GM23338 (cell line): ENCODE measurements at regions not wholly inside any gene's neighbourhood (a gene's known extent, or its start where the extent isn't known, plus 50 kb on each side); places are given as distances from the start of the nearest gene placed in this dataset.

Experiments
- ATAC-seq: fragments of 200-7000 bp; cut with Tn5 transposase; 3 replicates; pipeline ENCODE4 v1.9.1; 2020
- DNase-seq: peaks from one replicate; pipeline ENCODE4 v3.0.0-alpha.2; 2015; ENCODE audit warnings: low spot score
- H2AFZ ChIP-seq: fragments of 200-600 bp; sonication (generic); 2 replicates; pipeline ENCODE4 v1.8.0; 2016; ENCODE audit warnings: antibody characterized with exemption, mild to moderate bottlenecking, moderate library complexity
- H3F3A ChIP-seq: fragments of 200-600 bp; sonication (generic); replicated peaks from 2 replicates; pipeline ENCODE4 v1.8.0; 2017; ENCODE audit warnings: antibody characterized with exemption, mixed run types, low read depth
- H3K27ac ChIP-seq: fragments of 200-600 bp; sonication (generic); 2 replicates; pipeline ENCODE4 v1.6.1; 2016; ENCODE audit warnings: low read depth
- H3K27me3 ChIP-seq: fragments of 200-600 bp; sonication (generic); 2 replicates; pipeline ENCODE4 v1.8.0; 2016; ENCODE audit warnings: mild to moderate bottlenecking, mixed run types, moderate library complexity; ENCODE audit not compliant: insufficient read depth
- H3K36me3 ChIP-seq: fragments of 200-600 bp; sonication (generic); 2 replicates; pipeline ENCODE4 v1.8.0; 2016; ENCODE audit warnings: mild to moderate bottlenecking; ENCODE audit not compliant: insufficient read depth
- H3K4me1 ChIP-seq: fragments of 200-600 bp; sonication (generic); 2 replicates; pipeline ENCODE4 v1.8.0; 2016; ENCODE audit warnings: mild to moderate bottlenecking, moderate library complexity; ENCODE audit not compliant: insufficient read depth
- H3K4me2 ChIP-seq: fragments of 200-600 bp; sonication (generic); 2 replicates; pipeline ENCODE4 v1.7.1; 2017; ENCODE audit warnings: mixed run types
- H3K4me3 ChIP-seq: fragments of 200-600 bp; sonication (generic); 2 replicates; pipeline ENCODE4 v1.6.1; 2016; ENCODE audit warnings: mixed run types
- H3K79me2 ChIP-seq: fragments of 200-600 bp; sonication (generic); replicated peaks from 2 replicates; pipeline ENCODE4 v1.8.0; 2017; ENCODE audit warnings: mild to moderate bottlenecking; ENCODE audit not compliant: insufficient read depth
- H3K9me2 ChIP-seq: fragments of 200-600 bp; sonication (generic); 2 replicates; pipeline ENCODE4 v1.8.0; 2017; ENCODE audit not compliant: insufficient read depth
- H4K20me1 ChIP-seq: fragments of 200-600 bp; sonication (generic); replicated peaks from 2 replicates; pipeline ENCODE4 v1.8.0; 2017; ENCODE audit warnings: mild to moderate bottlenecking; ENCODE audit not compliant: insufficient read depth
- H3K27ac Mint-ChIP-seq: 2 replicates; pipeline ENCODE4 v1.8.0; 2020; ENCODE audit warnings: inconsistent platforms, mild to moderate bottlenecking, moderate library complexity, mixed read lengths
- H3K27me3 Mint-ChIP-seq: 3 replicates; pipeline ENCODE4 v1.8.0; 2022; ENCODE audit warnings: low read depth, mild to moderate bottlenecking, moderate library complexity, mixed read lengths, inconsistent platforms; ENCODE audit not compliant: insufficient read depth, poor library complexity
- H3K36me3 Mint-ChIP-seq: 3 replicates; pipeline ENCODE4 v1.8.0; 2021; ENCODE audit warnings: low read depth, mild to moderate bottlenecking, inconsistent platforms, moderate library complexity, mixed read lengths
- H3K4me1 Mint-ChIP-seq: 3 replicates; pipeline ENCODE4 v1.8.0; 2020; ENCODE audit warnings: mild to moderate bottlenecking, inconsistent platforms, mixed read lengths
- H3K4me3 Mint-ChIP-seq: 3 replicates; pipeline ENCODE4 v1.8.0; 2021; ENCODE audit warnings: moderate library complexity, mild to moderate bottlenecking, inconsistent platforms, mixed read lengths
- H3K9me3 Mint-ChIP-seq: 3 replicates; pipeline ENCODE4 v1.8.0; 2020; ENCODE audit warnings: moderate library complexity, mild to moderate bottlenecking, inconsistent platforms, mixed read lengths
- CREB1 ChIP-seq: fragments of 250-450 bp; sonication (Bioruptor Pico); IDR thresholded peaks from 2 replicates; pipeline ENCODE4 v1.5.0; 2020; ENCODE audit warnings: low read depth, mild to moderate bottlenecking, moderate library complexity
- CTCF ChIP-seq, 2 experiments: fragments of 200-600 bp in 1 of 2; sonication (generic) in 1 of 2; conservative IDR thresholded peaks; 2 replicates each; pipeline versions ENCODE4 v1.5.1 to v1.6.1; 2016 to 2017; ENCODE audit warnings: antibody characterized with exemption in 2 of 2, low read depth in 2 of 2, mild to moderate bottlenecking in 2 of 2, moderate library complexity in 1 of 2
- ETS1 ChIP-seq: IDR thresholded peaks from 2 replicates; pipeline ENCODE4 v1.6.1; 2016; ENCODE audit warnings: antibody characterized with exemption
- EZH2 ChIP-seq: fragments of 200-600 bp; sonication (generic); IDR thresholded peaks from one replicate; pipeline ENCODE4 v1.8.0; 2017; ENCODE audit warnings: antibody characterized with exemption, mild to moderate bottlenecking, low read depth; ENCODE audit not compliant: unreplicated experiment
- EZH2phosphoT487 ChIP-seq: fragments of 200-600 bp; sonication (generic); IDR thresholded peaks from one replicate; pipeline ENCODE4 v1.8.1; 2018; ENCODE audit warnings: antibody characterized with exemption; ENCODE audit not compliant: unreplicated experiment
- JUNB ChIP-seq: IDR thresholded peaks from one replicate; pipeline ENCODE4 v1.6.1; 2016; ENCODE audit warnings: antibody characterized with exemption; ENCODE audit not compliant: unreplicated experiment
- NANOG ChIP-seq: IDR thresholded peaks from 2 replicates; pipeline ENCODE4 v1.6.1; 2016; ENCODE audit warnings: antibody characterized with exemption, borderline replicate concordance
- POLR2AphosphoS5 ChIP-seq: IDR thresholded peaks from 2 replicates; pipeline ENCODE4 v1.6.1; 2016; ENCODE audit warnings: antibody characterized with exemption, low read depth
- REST ChIP-seq: IDR thresholded peaks from one replicate; pipeline ENCODE4 v1.6.1; 2018; ENCODE audit warnings: antibody characterized with exemption; ENCODE audit not compliant: unreplicated experiment
- STAT1 ChIP-seq: IDR thresholded peaks from one replicate; pipeline ENCODE4 v1.6.1; 2016; ENCODE audit warnings: antibody characterized with exemption; ENCODE audit not compliant: unreplicated experiment
- ZNF114 ChIP-seq: fragments of 250-450 bp; sonication (Bioruptor Pico); IDR thresholded peaks from 2 replicates; pipeline ENCODE4 v1.5.0; 2020; ENCODE audit warnings: mild to moderate bottlenecking, moderate library complexity
- ZNF331 ChIP-seq: fragments of 250-450 bp; sonication (Bioruptor Pico); IDR thresholded peaks from 2 replicates; pipeline ENCODE4 v1.5.0; 2020; ENCODE audit warnings: low read depth, mild to moderate bottlenecking, moderate library complexity
- ZNF462 ChIP-seq: fragments of 250-450 bp; sonication (Bioruptor Pico); IDR thresholded peaks from 2 replicates; pipeline ENCODE4 v1.5.0; 2020; ENCODE audit warnings: mild to moderate bottlenecking, moderate library complexity

GRCh38 chr11:106309070-106309684, 231.7 kb downstream of the AASDHPPT start:
- Histone ChIP-seq H3K27ac (no peak overlapping the region), H2AFZ (no peak overlapping the region), H3K27me3 (no peaks in the 10 kb centered on the region), H3K4me2 (no peak overlapping the region), H3F3A (no peaks in the 10 kb centered on the region), H3K9me2 (peaks cover 6% of the 10 kb centered on the region; the same call in 1 of the 2 replicates), H3K4me3 (no peak overlapping the region), H3K36me3 (no peaks in the 10 kb centered on the region), H3K79me2 (no peaks in the 10 kb centered on the region), H3K4me1 (no peaks in the 10 kb centered on the region), H4K20me1 (no peaks in the 10 kb centered on the region)
- ATAC-seq: no peak
- Mint-ChIP-seq H3K4me1 (no peaks in the 10 kb centered on the region), H3K9me3 (peaks cover 12% of the 10 kb centered on the region), H3K36me3 (no peaks in the 10 kb centered on the region; the same call in 2 of the 3 replicates), H3K27ac (no peak overlapping the region), H3K4me3 (no peak overlapping the region), H3K27me3 (peaks cover 3% of the 10 kb centered on the region)
- DNase-seq: no peak
- no peak for TF ChIP-seq POLR2AphosphoS5
- TF ChIP-seq CTCF (conservative IDR thresholded peaks at IDR 0.05; ENCODE audit: low read depth in 2 of 2): no peak
- no peak for TF ChIP-seq ETS1
- TF ChIP-seq ZNF331 (CRISPR knock-in tag): no peak
- no peak for TF ChIP-seq REST
- TF ChIP-seq ZNF114: no peak
- TF ChIP-seq EZH2: no peak
- no peak for TF ChIP-seq JUNB
- no peak for TF ChIP-seq EZH2phosphoT487
- TF ChIP-seq NANOG: no peak
- TF ChIP-seq CREB1 (CRISPR knock-in tag): no peak
- TF ChIP-seq STAT1: no peak
- no peak for TF ChIP-seq ZNF462 (CRISPR knock-in tag)
